Type B pancreatic cell (in vitro differentiated cells): ENCODE measurements at regions not wholly inside any gene's neighbourhood (a gene's known extent, or its start where the extent isn't known, plus 50 kb on each side); places are given as distances from the start of the nearest gene placed in this dataset.
A peak's percentile ranks its signal among the peaks of the same experiment; 100 is the strongest.

Experiments
- DNase-seq: peaks from one replicate; pipeline ENCODE4 v3.0.0; 2021; ENCODE audit warnings: mixed read lengths; ENCODE audit not compliant: unreplicated experiment; ENCODE audit errors: extremely low spot score
- H3K27ac Mint-ChIP-seq: 2 replicates; pipeline ENCODE4 v1.8.0; 2021; ENCODE audit warnings: mild to moderate bottlenecking, mixed read lengths
- H3K27me3 Mint-ChIP-seq: 2 replicates; pipeline ENCODE4 v1.8.0; 2021; ENCODE audit warnings: mixed read lengths
- H3K36me3 Mint-ChIP-seq: 2 replicates; pipeline ENCODE4 v1.8.0; 2021; ENCODE audit warnings: mixed read lengths
- H3K4me1 Mint-ChIP-seq: one replicate; pipeline ENCODE4 v1.8.0; 2021; ENCODE audit warnings: mixed read lengths; ENCODE audit not compliant: unreplicated experiment
- H3K4me3 Mint-ChIP-seq: 2 replicates; pipeline ENCODE4 v1.8.0; 2021; ENCODE audit warnings: mild to moderate bottlenecking, mixed read lengths
- H3K9me3 Mint-ChIP-seq: 2 replicates; pipeline ENCODE4 v1.8.0; 2021; ENCODE audit warnings: mixed read lengths
- TF ChIP-seq, protein P1 (sequence below): fragments of 200-600 bp; sonication (generic); conservative IDR thresholded peaks from 2 replicates; pipeline ENCODE4 v1.5.0; 2021; ENCODE audit warnings: antibody characterized with exemption, mild to moderate bottlenecking

DNA sequence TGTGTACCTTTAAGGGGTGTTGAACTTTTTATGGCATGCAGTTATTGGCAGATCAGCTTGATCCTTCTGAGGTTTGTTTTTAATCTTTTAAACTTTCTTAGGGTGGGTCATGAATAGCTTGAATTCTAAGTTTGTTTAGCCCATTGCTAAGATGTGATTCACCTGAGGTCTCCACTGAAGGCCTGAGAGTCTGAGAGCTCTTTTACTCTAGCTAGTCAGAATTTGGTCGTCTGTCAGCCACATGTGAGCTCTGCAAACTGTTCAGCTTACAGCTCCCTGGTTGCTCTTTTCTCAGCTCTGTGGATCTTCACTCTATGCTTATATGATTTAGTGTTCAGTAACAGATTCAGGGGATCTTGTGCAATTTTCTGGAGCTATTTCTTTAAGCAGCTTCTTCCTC lies 161.3 kb downstream of the ABHD5 start:
- H3K4me1 Mint-ChIP-seq: no peaks in the 10 kb centered on the region
- peaks cover 40% of the 10 kb centered on the region for H3K27me3 Mint-ChIP-seq
- no peak for DNase-seq
- no peaks in the 10 kb centered on the region for H3K36me3 Mint-ChIP-seq
- no peaks in the 10 kb centered on the region for H3K9me3 Mint-ChIP-seq
- no peak overlapping the region for H3K27ac Mint-ChIP-seq
- H3K4me3 Mint-ChIP-seq: no peak overlapping the region
- TF ChIP-seq, protein P1, sequence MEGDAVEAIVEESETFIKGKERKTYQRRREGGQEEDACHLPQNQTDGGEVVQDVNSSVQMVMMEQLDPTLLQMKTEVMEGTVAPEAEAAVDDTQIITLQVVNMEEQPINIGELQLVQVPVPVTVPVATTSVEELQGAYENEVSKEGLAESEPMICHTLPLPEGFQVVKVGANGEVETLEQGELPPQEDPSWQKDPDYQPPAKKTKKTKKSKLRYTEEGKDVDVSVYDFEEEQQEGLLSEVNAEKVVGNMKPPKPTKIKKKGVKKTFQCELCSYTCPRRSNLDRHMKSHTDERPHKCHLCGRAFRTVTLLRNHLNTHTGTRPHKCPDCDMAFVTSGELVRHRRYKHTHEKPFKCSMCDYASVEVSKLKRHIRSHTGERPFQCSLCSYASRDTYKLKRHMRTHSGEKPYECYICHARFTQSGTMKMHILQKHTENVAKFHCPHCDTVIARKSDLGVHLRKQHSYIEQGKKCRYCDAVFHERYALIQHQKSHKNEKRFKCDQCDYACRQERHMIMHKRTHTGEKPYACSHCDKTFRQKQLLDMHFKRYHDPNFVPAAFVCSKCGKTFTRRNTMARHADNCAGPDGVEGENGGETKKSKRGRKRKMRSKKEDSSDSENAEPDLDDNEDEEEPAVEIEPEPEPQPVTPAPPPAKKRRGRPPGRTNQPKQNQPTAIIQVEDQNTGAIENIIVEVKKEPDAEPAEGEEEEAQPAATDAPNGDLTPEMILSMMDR: no peak

DNA sequence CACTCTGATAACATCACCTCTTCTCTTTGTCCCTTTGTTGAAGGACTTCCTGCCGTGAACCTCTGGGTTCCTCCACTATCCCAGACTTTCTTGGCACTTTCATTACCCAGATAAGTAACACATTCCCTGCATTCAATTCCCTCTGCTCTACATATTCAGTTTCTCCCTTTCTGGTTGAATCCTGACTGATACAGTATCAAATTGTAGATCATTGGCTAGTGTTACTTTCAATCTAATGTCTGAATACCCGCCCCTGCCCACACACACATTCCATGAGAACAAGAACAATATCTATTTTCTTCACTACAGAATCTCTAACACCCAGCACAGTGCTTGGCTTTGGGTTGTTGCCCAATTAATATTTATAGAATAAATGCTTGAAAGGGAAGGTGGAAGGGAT lies 163.5 kb downstream of the ABHD5 start:
- no peak overlapping the region for H3K27ac Mint-ChIP-seq
- no peak overlapping the region for H3K4me3 Mint-ChIP-seq
- TF ChIP-seq, protein P1: no peak
- peaks cover 14% of the 10 kb centered on the region for H3K4me1 Mint-ChIP-seq
- H3K36me3 Mint-ChIP-seq: no peaks in the 10 kb centered on the region
- H3K9me3 Mint-ChIP-seq: no peaks in the 10 kb centered on the region
- no peak for DNase-seq
- peaks cover 62% of the 10 kb centered on the region for H3K27me3 Mint-ChIP-seq

DNA sequence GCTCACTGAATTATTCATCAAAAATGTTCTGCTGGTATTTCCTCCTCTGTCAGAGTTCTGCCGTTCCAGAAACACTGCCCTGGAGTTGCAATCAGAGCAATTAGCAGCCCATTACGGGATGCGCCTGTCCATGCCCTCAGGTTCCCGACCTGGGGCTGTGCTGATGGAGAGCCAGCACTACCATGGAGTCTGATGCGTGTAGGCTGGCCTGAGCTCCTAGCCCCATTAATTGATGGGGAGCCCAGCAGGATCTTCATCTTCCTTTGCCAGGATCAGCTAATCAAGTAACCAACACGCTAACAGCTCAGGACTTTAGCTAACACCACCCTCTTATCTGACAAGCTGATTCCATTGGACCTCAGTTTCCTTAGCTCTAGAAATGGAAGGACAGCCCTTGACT lies 164.2 kb downstream of the ABHD5 start:
- Mint-ChIP-seq H3K36me3 (no peaks in the 10 kb centered on the region), H3K27ac (no peak overlapping the region), H3K4me3 (no peak overlapping the region), H3K9me3 (no peaks in the 10 kb centered on the region), H3K27me3 (peaks cover 67% of the 10 kb centered on the region), H3K4me1 (peaks cover 14% of the 10 kb centered on the region)
- no peak for DNase-seq
- TF ChIP-seq, protein P1: no peak

- DNase-seq: no peak
- no peak overlapping the region for H3K4me3 Mint-ChIP-seq
- H3K36me3 Mint-ChIP-seq: no peaks in the 10 kb centered on the region
- peaks cover 64% of the 10 kb centered on the region for H3K27me3 Mint-ChIP-seq
- no peaks in the 10 kb centered on the region for H3K9me3 Mint-ChIP-seq
- TF ChIP-seq, protein P1: peak; percentile 72
- peaks cover 14% of the 10 kb centered on the region for H3K4me1 Mint-ChIP-seq
- no peak overlapping the region for H3K27ac Mint-ChIP-seq
Measured at GRCh38 chr3:43855674-43856299, 165.0 kb downstream of the ABHD5 start.

GRCh38 chr3:43856351-43856750 lies 165.6 kb downstream of the ABHD5 start:
- H3K27me3 Mint-ChIP-seq: peaks cover 68% of the 10 kb centered on the region
- no peak for DNase-seq
- H3K4me1 Mint-ChIP-seq: peaks cover 14% of the 10 kb centered on the region
- H3K4me3 Mint-ChIP-seq: no peak overlapping the region
- H3K9me3 Mint-ChIP-seq: no peaks in the 10 kb centered on the region
- H3K36me3 Mint-ChIP-seq: no peaks in the 10 kb centered on the region
- TF ChIP-seq, protein P1: no peak
- H3K27ac Mint-ChIP-seq: no peak overlapping the region

DNA sequence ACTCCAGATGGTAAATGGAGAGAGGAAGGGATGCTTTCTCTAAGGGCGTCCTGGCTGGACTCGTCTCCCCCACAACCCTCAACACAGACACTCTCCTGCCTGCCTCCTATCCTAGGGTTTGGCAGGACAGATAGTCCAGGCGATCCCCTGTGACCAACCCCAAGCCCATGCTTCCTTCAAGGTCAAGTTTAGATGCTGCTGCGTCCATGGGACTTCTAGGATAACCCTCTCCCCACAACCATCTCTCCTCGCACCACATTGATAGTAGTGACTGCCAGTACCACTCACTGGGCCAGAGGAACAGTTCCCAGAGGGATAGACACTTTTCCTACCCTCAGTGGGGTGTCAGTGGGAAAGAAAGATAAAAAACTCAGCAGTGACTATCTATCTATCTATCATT lies 166.0 kb downstream of the ABHD5 start:
- DNase-seq: no peak
- Mint-ChIP-seq H3K4me1 (peaks cover 14% of the 10 kb centered on the region), H3K27ac (no peak overlapping the region), H3K9me3 (no peaks in the 10 kb centered on the region), H3K4me3 (no peak overlapping the region), H3K27me3 (peaks cover 68% of the 10 kb centered on the region), H3K36me3 (no peaks in the 10 kb centered on the region)
- TF ChIP-seq, protein P1: no peak
